ENCODE measurements at regions not wholly inside any gene's neighbourhood (a gene's known extent, or its start where the extent isn't known, plus 50 kb on each side); places are given as distances from the start of the nearest gene placed in this dataset.

DNA sequence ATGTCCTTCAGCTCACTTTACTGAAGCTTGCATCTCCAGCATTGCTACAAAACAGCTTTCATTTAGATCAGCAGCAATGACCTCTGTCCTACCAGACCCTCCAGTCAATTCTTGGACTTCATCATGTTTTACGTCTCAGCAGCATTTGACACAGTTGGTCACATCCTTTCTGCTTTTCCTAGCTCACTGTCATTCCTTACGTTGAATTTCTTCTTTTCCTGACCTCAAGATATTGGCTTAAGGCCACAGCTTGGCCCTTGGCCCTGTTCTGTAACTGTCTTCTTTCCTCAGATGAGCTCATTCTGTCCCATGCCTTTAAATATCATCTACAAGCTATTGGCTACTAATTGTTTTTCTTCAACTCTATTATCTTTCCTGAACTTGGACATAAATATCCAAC lies 576.2 kb upstream of the KCNMB2 start:
- H3K27ac ChIP-seq (ENCODE audit: low read depth), result no peak overlapping the region
- no peak for DNase-seq (ENCODE audit: extremely low spot score)
- peaks cover 1% of the 10 kb centered on the region for H3K4me1 ChIP-seq (ENCODE audit: insufficient read depth)
- WGBS, result 52% methylated on average over 2 of the region's 2 CpGs
- no peaks in the 10 kb centered on the region for H3K36me3 ChIP-seq (ENCODE audit: insufficient read depth)
- no peak overlapping the region for H3K4me3 ChIP-seq (ENCODE audit: low read depth, low read length)

DNA sequence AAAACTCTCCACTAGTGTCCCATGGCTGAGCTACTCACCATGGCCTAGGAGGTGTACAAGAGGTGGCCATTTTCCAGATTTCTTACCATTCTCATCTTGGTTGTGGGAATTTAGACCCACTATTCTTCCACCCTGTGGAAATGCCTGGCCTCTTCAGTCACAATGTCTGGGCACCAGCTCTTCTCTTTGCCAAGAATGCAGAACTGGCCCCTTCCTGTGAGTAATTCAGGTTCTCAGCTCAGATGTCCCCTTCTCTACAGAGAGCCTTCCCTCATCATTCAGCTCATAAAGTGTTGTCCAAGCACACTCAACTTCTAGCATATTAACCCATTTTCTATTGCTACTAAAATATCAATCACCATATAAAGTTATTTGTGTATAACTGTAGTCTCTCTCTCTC lies 575.5 kb upstream of the KCNMB2 start:
- H3K4me1 ChIP-seq (ENCODE audit: insufficient read depth), result peaks cover 1% of the 10 kb centered on the region
- no peak for DNase-seq (ENCODE audit: extremely low spot score)
- no peak overlapping the region for H3K27ac ChIP-seq (ENCODE audit: low read depth)
- no peaks in the 10 kb centered on the region for H3K36me3 ChIP-seq (ENCODE audit: insufficient read depth)
- H3K4me3 ChIP-seq (ENCODE audit: low read depth, low read length), result no peak overlapping the region

DNA sequence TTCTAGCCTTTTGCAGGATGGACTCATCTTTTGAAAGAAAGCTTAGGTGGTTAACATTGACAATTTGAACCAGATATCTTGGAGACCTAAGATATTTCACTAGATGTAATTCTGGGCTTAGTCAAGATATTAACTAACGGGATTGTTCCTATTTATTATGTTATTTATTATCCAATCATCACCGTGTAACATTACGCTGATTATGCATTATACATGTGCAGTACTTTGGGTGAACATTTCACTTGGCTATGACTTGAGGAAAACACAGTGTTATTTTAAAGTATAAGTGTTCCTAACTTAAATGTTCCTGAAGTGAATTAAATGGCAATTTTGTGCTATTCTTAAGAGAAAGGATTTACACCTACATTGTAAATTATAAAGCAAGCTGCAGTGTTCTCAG lies 574.5 kb upstream of the KCNMB2 start:
- WGBS, result 94% methylated on average over 3 of the region's 3 CpGs
- no peak for DNase-seq (ENCODE audit: extremely low spot score)
- Histone ChIP-seq H3K4me1 (ENCODE audit: insufficient read depth) (peaks cover 1% of the 10 kb centered on the region), H3K36me3 (ENCODE audit: insufficient read depth) (no peaks in the 10 kb centered on the region), H3K4me3 (ENCODE audit: low read depth, low read length) (no peak overlapping the region), H3K27ac (ENCODE audit: low read depth) (no peak overlapping the region)

GRCh38 chr3:177966493-177966892 lies 569.7 kb upstream of the KCNMB2 start:
- no peaks in the 10 kb centered on the region for H3K36me3 ChIP-seq (ENCODE audit: insufficient read depth)
- H3K4me3 ChIP-seq (ENCODE audit: low read depth, low read length), result no peak overlapping the region
- H3K27ac ChIP-seq (ENCODE audit: low read depth), result no peak overlapping the region
- no peaks in the 10 kb centered on the region for H3K4me1 ChIP-seq (ENCODE audit: insufficient read depth)
- WGBS, result 90% methylated on average over 1 of the region's 1 CpG
- DNase-seq (ENCODE audit: extremely low spot score), result no peak

GRCh38 chr3:177968891-177969290 lies 567.3 kb upstream of the KCNMB2 start:
- Histone ChIP-seq H3K4me1 (ENCODE audit: insufficient read depth) (no peaks in the 10 kb centered on the region), H3K4me3 (ENCODE audit: low read depth, low read length) (no peak overlapping the region), H3K36me3 (ENCODE audit: insufficient read depth) (no peaks in the 10 kb centered on the region), H3K27ac (ENCODE audit: low read depth) (no peak overlapping the region)
- WGBS, result 98% methylated on average over 2 of the region's 2 CpGs
- no peak for DNase-seq (ENCODE audit: extremely low spot score)

DNA sequence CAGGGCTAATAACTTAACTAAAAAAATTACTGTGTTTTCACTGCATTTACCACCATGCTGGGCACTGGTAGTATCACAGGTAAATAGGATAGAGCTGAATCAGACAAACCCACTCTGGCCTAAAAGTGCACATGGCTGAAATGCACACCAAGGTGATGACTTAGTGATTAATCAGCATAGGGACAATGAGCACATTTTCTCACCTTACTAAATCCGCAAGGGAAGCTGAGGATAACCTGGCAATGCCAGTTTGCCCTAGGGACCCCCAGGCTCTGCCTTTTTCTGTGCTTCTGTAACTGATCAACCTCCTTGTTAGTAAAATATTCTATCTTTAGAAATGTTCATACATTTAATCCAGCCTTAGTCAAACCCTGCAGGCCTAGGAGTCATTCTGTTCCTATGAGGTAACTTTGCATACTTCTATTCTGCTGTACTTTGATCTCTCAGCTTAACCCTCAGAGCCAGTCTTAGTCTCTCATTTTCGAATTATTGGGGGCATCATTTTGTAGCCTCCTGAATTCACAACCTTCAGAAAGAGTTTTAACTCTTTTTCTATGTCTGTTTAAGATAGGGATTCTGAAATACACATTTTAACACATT lies 562.9 kb upstream of the KCNMB2 start:
- DNase-seq (ENCODE audit: extremely low spot score), result no peak
- no peak overlapping the region for H3K4me3 ChIP-seq (ENCODE audit: low read depth, low read length)
- 71% methylated on average over 2 of the region's 2 CpGs for WGBS
- no peak overlapping the region for H3K27ac ChIP-seq (ENCODE audit: low read depth)
- no peaks in the 10 kb centered on the region for H3K36me3 ChIP-seq (ENCODE audit: insufficient read depth)
- H3K4me1 ChIP-seq (ENCODE audit: insufficient read depth), result no peaks in the 10 kb centered on the region

DNA sequence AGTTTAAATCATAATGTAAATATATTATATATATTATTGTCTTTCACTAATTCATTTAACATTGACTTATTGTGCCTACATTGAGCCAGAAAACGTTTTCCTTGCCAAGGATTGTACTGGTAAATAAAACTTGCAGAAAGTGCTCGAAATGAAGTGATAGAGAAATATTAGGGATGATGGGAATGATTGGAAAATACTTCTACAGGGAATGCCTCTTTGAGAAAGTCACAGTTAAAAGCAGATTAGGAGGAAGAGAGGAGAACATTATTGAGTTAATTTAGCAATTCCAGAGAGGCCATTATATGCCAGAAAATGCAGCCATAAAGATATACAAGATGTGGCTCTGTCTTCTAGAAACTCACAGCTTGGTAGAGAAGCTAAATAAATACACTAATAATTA lies 560.0 kb upstream of the KCNMB2 start:
- Histone ChIP-seq H3K4me1 (ENCODE audit: insufficient read depth) (no peaks in the 10 kb centered on the region), H3K4me3 (ENCODE audit: low read depth, low read length) (no peak overlapping the region), H3K36me3 (ENCODE audit: insufficient read depth) (no peaks in the 10 kb centered on the region), H3K27ac (ENCODE audit: low read depth) (no peak overlapping the region)
- DNase-seq (ENCODE audit: extremely low spot score), result no peak
- WGBS, result 72% methylated on average over 2 of the region's 2 CpGs

GRCh38 chr3:177976866-177977265 lies 559.4 kb upstream of the KCNMB2 start:
- no peak for DNase-seq (ENCODE audit: extremely low spot score)
- Histone ChIP-seq H3K36me3 (ENCODE audit: insufficient read depth) (no peaks in the 10 kb centered on the region), H3K27ac (ENCODE audit: low read depth) (peak overlapping the region; percentile 10), H3K4me1 (ENCODE audit: insufficient read depth) (no peaks in the 10 kb centered on the region), H3K4me3 (ENCODE audit: low read depth, low read length) (no peak overlapping the region)
- 87% methylated on average over 2 of the region's 2 CpGs for WGBS

DNA sequence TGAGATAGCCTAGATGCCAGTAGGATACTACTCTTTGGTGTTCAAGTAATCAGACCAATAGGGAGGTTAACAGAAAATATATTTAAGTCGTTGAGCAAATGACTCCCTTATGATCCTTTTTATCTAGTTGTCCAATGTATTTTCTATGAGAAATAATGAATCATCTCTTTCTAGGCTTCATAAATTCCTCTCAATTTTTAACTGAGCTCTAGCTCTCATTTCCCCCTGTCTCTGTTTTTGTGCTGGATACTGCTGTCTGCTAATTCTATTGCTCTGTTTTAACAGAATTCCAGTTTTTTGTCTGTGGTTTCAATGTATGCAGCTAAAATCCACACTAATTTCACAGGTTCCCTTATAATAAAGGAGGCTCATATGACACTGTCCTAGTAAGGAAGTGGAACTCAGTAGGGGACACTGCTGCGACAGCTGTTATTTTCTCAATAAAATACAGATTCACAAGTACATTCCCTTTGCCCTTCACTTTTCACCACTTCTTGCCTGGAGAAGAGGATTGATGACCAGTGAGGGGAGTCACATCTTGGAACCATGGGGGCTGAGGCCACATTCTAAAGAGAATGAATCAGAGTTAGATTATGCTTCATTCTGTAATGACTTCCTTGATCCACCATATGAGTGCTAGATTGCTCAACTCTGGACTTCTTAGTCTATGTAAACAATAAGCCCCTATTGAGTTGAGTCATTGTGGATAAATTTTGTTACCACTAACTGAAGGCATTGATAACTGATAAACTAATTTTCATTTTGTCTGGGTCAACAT lies 558.7 kb upstream of the KCNMB2 start:
- DNase-seq (ENCODE audit: extremely low spot score), result no peak
- Histone ChIP-seq H3K4me3 (ENCODE audit: low read depth, low read length) (no peak overlapping the region), H3K27ac (ENCODE audit: low read depth) (no peak overlapping the region), H3K4me1 (ENCODE audit: insufficient read depth) (no peaks in the 10 kb centered on the region), H3K36me3 (ENCODE audit: insufficient read depth) (no peaks in the 10 kb centered on the region)
- 76% methylated on average over 2 of the region's 2 CpGs for WGBS

GRCh38 chr3:177978946-177979345 lies 557.3 kb upstream of the KCNMB2 start:
- no peak for DNase-seq (ENCODE audit: extremely low spot score)
- Histone ChIP-seq H3K4me1 (ENCODE audit: insufficient read depth) (no peaks in the 10 kb centered on the region), H3K36me3 (ENCODE audit: insufficient read depth) (no peaks in the 10 kb centered on the region), H3K27ac (ENCODE audit: low read depth) (no peak overlapping the region), H3K4me3 (ENCODE audit: low read depth, low read length) (no peak overlapping the region)
- WGBS, result 66% methylated on average over 1 of the region's 1 CpG

DNA sequence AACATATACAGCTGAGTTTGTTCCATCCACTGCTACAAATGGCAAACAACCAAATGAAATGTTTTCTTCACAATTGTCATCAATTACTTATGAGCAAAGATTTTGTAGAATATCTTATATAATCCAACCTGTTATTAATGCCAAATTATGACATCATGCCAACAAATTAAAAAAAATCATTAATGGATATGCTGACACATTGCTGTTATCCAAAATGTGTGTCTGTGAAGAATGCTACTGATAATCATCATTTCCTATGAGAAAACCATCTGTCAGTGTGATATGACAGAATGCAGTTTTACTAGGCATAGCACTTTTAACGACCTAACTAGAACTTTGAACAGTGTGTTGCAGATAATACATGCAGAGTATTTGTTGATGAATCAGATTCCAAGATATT lies 556.5 kb upstream of the KCNMB2 start:
- Histone ChIP-seq H3K27ac (ENCODE audit: low read depth) (no peak overlapping the region), H3K4me3 (ENCODE audit: low read depth, low read length) (no peak overlapping the region), H3K36me3 (ENCODE audit: insufficient read depth) (no peaks in the 10 kb centered on the region), H3K4me1 (ENCODE audit: insufficient read depth) (no peaks in the 10 kb centered on the region)
- 58% methylated on average over 1 of the region's 1 CpG for WGBS
- DNase-seq (ENCODE audit: extremely low spot score), result no peak

DNA sequence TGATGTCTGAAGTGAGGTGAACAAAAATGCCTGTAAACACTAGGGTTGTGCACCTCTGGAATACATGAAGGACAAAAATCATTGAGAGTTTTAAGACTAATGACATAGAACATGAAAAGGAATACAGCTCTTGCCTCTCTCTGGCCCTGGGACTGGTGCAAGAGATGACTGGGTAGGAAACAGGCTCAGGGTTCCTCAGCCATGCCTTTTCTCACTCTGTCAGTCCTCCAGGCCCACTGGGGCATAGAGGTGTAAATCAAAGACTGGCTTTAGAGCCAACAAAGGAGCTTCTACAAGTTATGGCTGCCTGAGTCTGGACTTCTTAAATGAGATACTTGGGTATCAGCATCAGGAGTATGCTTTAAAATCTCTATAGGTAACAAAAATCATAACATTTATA lies 554.7 kb upstream of the KCNMB2 start:
- Histone ChIP-seq H3K36me3 (ENCODE audit: insufficient read depth) (no peaks in the 10 kb centered on the region), H3K4me3 (ENCODE audit: low read depth, low read length) (no peak overlapping the region), H3K4me1 (ENCODE audit: insufficient read depth) (no peaks in the 10 kb centered on the region), H3K27ac (ENCODE audit: low read depth) (no peak overlapping the region)
- no peak for DNase-seq (ENCODE audit: extremely low spot score)

DNA sequence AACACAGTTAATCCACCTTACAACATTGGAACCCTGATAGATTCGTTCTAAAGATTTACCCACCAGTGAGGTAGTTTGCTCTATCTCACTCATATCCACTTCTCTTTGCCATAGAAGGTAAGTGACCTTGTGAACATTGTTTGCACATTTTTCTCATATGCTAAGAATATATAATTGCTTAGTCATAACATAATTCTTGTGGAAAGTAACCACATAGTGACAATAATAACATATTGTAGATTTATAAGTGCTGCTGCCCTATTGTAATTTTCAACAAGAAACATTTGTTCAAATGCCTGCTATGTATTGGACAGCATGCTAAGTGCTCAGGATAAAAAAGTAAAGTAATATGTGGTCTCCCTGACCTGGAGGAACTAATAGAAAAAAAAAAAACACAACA lies 554.2 kb upstream of the KCNMB2 start:
- Histone ChIP-seq H3K4me1 (ENCODE audit: insufficient read depth) (no peaks in the 10 kb centered on the region), H3K36me3 (ENCODE audit: insufficient read depth) (no peaks in the 10 kb centered on the region), H3K27ac (ENCODE audit: low read depth) (no peak overlapping the region), H3K4me3 (ENCODE audit: low read depth, low read length) (no peak overlapping the region)
- DNase-seq (ENCODE audit: extremely low spot score), result no peak
- 85% methylated on average over 1 of the region's 1 CpG for WGBS

- WGBS, result 86% methylated on average over 3 of the region's 3 CpGs
- Histone ChIP-seq H3K4me1 (ENCODE audit: insufficient read depth) (no peaks in the 10 kb centered on the region), H3K36me3 (ENCODE audit: insufficient read depth) (no peaks in the 10 kb centered on the region), H3K27ac (ENCODE audit: low read depth) (no peak overlapping the region), H3K4me3 (ENCODE audit: low read depth, low read length) (no peak overlapping the region)
- no peak for DNase-seq (ENCODE audit: extremely low spot score)
Observed at GRCh38 chr3:177983320-177983719, 552.9 kb upstream of the KCNMB2 start.

All from urinary bladder (tissue), 3 donors.